Germinal center (tissue), 1 donor: ENCODE measurements at regions not wholly inside any gene's neighbourhood (a gene's known extent, or its start where the extent isn't known, plus 50 kb on each side); places are given as distances from the start of the nearest gene placed in this dataset.
"Not testable (repeated sequence)": the region's sequence is repeated elsewhere in the genome, so short reads cannot be mapped to it uniquely, and the experiment has no call there.

ENCODE experiments used
- DNase-seq: peaks from one replicate; pipeline ENCODE4 v3.0.0; 2012; ENCODE audit warnings: mixed read lengths, low spot score

- DNase-seq, result no peak
Measured at GRCh38 chr6:159440911-159441703, 251.9 kb downstream of the SOD2 start.

GRCh38 chr6:159440349-159440748, 252.7 kb downstream of the SOD2 start:
- no peak for DNase-seq

- DNase-seq, result no peak
Measured at GRCh38 chr6:159439651-159440050, 253.4 kb downstream of the SOD2 start.

- DNase-seq, result no peak
Measured at GRCh38 chr6:159438106-159438505, 254.9 kb downstream of the SOD2 start.

GRCh38 chr6:159436581-159436980, 256.5 kb downstream of the SOD2 start:
- no peak for DNase-seq

- DNase-seq, result no peak
Measured at GRCh38 chr6:159435701-159436100, 257.3 kb downstream of the SOD2 start.

GRCh38 chr6:159434410-159434809, 258.6 kb downstream of the SOD2 start:
- DNase-seq, result no peak

GRCh38 chr6:159433550-159433949, 259.5 kb downstream of the SOD2 start:
- no peak for DNase-seq

- no peak for DNase-seq
Measured at GRCh38 chr6:159431750-159432149, 261.3 kb downstream of the SOD2 start.

GRCh38 chr6:159430323-159430722, 261.1 kb downstream of the FNDC1 start:
- no peak for DNase-seq

- DNase-seq, result no peak
Measured at GRCh38 chr6:159429433-159429832, 260.2 kb downstream of the FNDC1 start.

GRCh38 chr6:159427771-159428170, 258.6 kb downstream of the FNDC1 start:
- DNase-seq, result no peak

GRCh38 chr6:159427335-159427734, 258.1 kb downstream of the FNDC1 start:
- no peak for DNase-seq

- DNase-seq, result no peak
Measured at GRCh38 chr6:159425421-159425820, 256.2 kb downstream of the FNDC1 start.

GRCh38 chr6:159422041-159422984, 253.1 kb downstream of the FNDC1 start:
- DNase-seq, result no peak

GRCh38 chr6:159421586-159421985, 252.4 kb downstream of the FNDC1 start:
- no peak for DNase-seq

GRCh38 chr6:159418997-159419396, 249.8 kb downstream of the FNDC1 start:
- no peak for DNase-seq

GRCh38 chr6:159416891-159417560, 247.8 kb downstream of the FNDC1 start:
- no peak for DNase-seq

- DNase-seq, result no peak
Measured at GRCh38 chr6:159415540-159415939, 246.3 kb downstream of the FNDC1 start.

- DNase-seq, result no peak
Measured at GRCh38 chr6:159414711-159415110, 245.5 kb downstream of the FNDC1 start.

- not testable (repeated sequence) for DNase-seq
Measured at GRCh38 chr6:159407211-159407780, 238.1 kb downstream of the FNDC1 start.

GRCh38 chr6:159404296-159404695, 235.1 kb downstream of the FNDC1 start:
- DNase-seq, result no peak
